Body of pancreas (tissue), 4 donors: ENCODE measurements at regions not wholly inside any gene's neighbourhood (a gene's known extent, or its start where the extent isn't known, plus 50 kb on each side); places are given as distances from the start of the nearest gene placed in this dataset.
"Not testable (repeated sequence)": the region's sequence is repeated elsewhere in the genome, so short reads cannot be mapped to it uniquely, and the experiment has no call there.

Experiments
- ATAC-seq: fragments of 150-250 bp; one replicate; pipeline ENCODE4 v1.9.1; 2016
- DNase-seq, 4 donors: peaks; one replicate each; pipeline ENCODE4 v3.0.0-alpha.2; 2019
- H3K27ac ChIP-seq, 4 donors: fragments of 200-600 bp; sonication (generic); 1 replicate in 3 of 4; 2 replicates in 1 of 4; pipeline versions ENCODE4 v1.5.1 to v1.6.1; 2016 to 2019; ENCODE audit warnings: mild to moderate bottlenecking in 1 of 4, mixed read lengths in 1 of 4, moderate library complexity in 1 of 4
- H3K27me3 ChIP-seq, 2 donors: fragments of 200-600 bp; sonication (generic); one replicate each; pipeline ENCODE4 v1.6.0; 2016; ENCODE audit warnings: mild to moderate bottlenecking in 1 of 2
- H3K36me3 ChIP-seq, 2 donors: fragments of 200-600 bp; sonication (generic); replicated peaks in 1 of 2; 2 replicates each; pipeline ENCODE4 v1.5.1; 2016; ENCODE audit warnings: low read depth in 2 of 2; ENCODE audit not compliant: insufficient read depth in 1 of 2
- H3K4me1 ChIP-seq: fragments of 200-600 bp; sonication (generic); one replicate; pipeline ENCODE4 v1.6.0; 2016
- H3K4me3 ChIP-seq, 2 donors: fragments of 200-600 bp; sonication (generic); 1 replicate in 1 of 2; 2 replicates in 1 of 2; pipeline ENCODE4 v1.5.1; 2016 to 2019
- H3K9me3 ChIP-seq, 3 donors: fragments of 200-600 bp; sonication (generic); 1 replicate in 2 of 3; 2 replicates in 1 of 3; pipeline ENCODE4 v1.5.1; 2016
- CTCF ChIP-seq, 7 experiments: fragments of 450-650 bp in 4 of 7; fragments of 200-600 bp in 3 of 7; sonication (generic) in 3 of 7; IDR thresholded peaks; one replicate each; pipeline ENCODE4 v1.5.1; 2016 to 2019; ENCODE audit warnings: antibody characterized with exemption in 7 of 7
- POLR2A ChIP-seq, 3 donors: fragments of 450-650 bp; IDR thresholded peaks; one replicate each; pipeline ENCODE4 v1.6.1; 2016; ENCODE audit warnings: antibody characterized with exemption in 3 of 3, mild to moderate bottlenecking in 2 of 3
- WGBS, 2 donors: methylation state at CpG; one replicate each; pipeline ENCODE4 v1.1.5; 2017; 5-methylcytosine and 5-hydroxymethylcytosine counted together
- intact Hi-C: fragments of 100-400 bp; cut with DNase I; formaldehyde crosslinking; loops from one replicate; pipeline ENCODE4 v1.15.1; 2023

- TF ChIP-seq POLR2A (IDR thresholded peaks at IDR 0.05) (no peak), CTCF (IDR thresholded peaks at IDR 0.05) (no peak)
- H3K9me3 ChIP-seq, result no peaks in the 10 kb centered on the region
- H3K4me3 ChIP-seq, result no peak overlapping the region
- ATAC-seq (no peak), DNase-seq (no peak)
- no peaks in the 10 kb centered on the region for H3K36me3 ChIP-seq
- 56 to 67% methylated on average over 2 of the region's 2 CpGs for WGBS, 2 donors
- H3K4me1 ChIP-seq, result peaks cover 8% of the 10 kb centered on the region
- H3K27me3 ChIP-seq, result no peaks in the 10 kb centered on the region
- H3K27ac ChIP-seq, result no peak overlapping the region
- intact Hi-C loops, result no loop called here
Observed at GRCh38 chr5:116732591-116732990, 158.0 kb upstream of the SEMA6A start.

- H3K36me3 ChIP-seq, result no peaks in the 10 kb centered on the region
- no peak for TF ChIP-seq CTCF (IDR thresholded peaks at IDR 0.05)
- no peak for TF ChIP-seq POLR2A (IDR thresholded peaks at IDR 0.05)
- ATAC-seq, result no peak
- no peak overlapping the region for H3K4me3 ChIP-seq
- intact Hi-C loops, result no loop called here
- DNase-seq, result no peak
- H3K4me1 ChIP-seq, result peaks cover 8% of the 10 kb centered on the region
- no peaks in the 10 kb centered on the region for H3K9me3 ChIP-seq
- no peak overlapping the region for H3K27ac ChIP-seq
- WGBS, 2 donors, result 43 to 45% methylated on average over 2 of the region's 2 CpGs
- no peaks in the 10 kb centered on the region for H3K27me3 ChIP-seq
Observed at GRCh38 chr5:116731432-116731831, 156.8 kb upstream of the SEMA6A start.

GRCh38 chr5:116730706-116731105, 156.1 kb upstream of the SEMA6A start:
- ATAC-seq, result no peak
- H3K9me3 ChIP-seq, result no peaks in the 10 kb centered on the region
- intact Hi-C loops, result no loop called here

GRCh38 chr5:116730185-116730584, 155.6 kb upstream of the SEMA6A start:
- ATAC-seq (no peak), DNase-seq (no peak)
- Histone ChIP-seq H3K27ac (no peak overlapping the region), H3K4me3 (no peak overlapping the region), H3K36me3 (no peaks in the 10 kb centered on the region), H3K4me1 (peaks cover 8% of the 10 kb centered on the region), H3K27me3 (no peaks in the 10 kb centered on the region), H3K9me3 (no peaks in the 10 kb centered on the region)
- intact Hi-C loops, result no loop called here
- TF ChIP-seq CTCF (IDR thresholded peaks at IDR 0.05), result no peak
- no peak for TF ChIP-seq POLR2A (IDR thresholded peaks at IDR 0.05)
- WGBS, 2 donors, result 41% methylated on average over 1 of the region's 1 CpG

More at GRCh38 chr5:116730706-116731105, 156.1 kb upstream of the SEMA6A start:
- Histone ChIP-seq H3K27me3 (no peaks in the 10 kb centered on the region), H3K27ac (no peak overlapping the region), H3K36me3 (no peaks in the 10 kb centered on the region), H3K4me3 (no peak overlapping the region), H3K4me1 (peaks cover 8% of the 10 kb centered on the region)
- no peak for DNase-seq
- WGBS, 2 donors, result 73 to 77% methylated on average over 5 of the region's 5 CpGs
- TF ChIP-seq CTCF (IDR thresholded peaks at IDR 0.05) (no peak), POLR2A (IDR thresholded peaks at IDR 0.05) (no peak)

- DNase-seq (no peak), ATAC-seq (no peak)
- H3K9me3 ChIP-seq, result no peaks in the 10 kb centered on the region
- WGBS, 2 donors, result 71 to 77% methylated on average over 2 of the region's 2 CpGs
- H3K36me3 ChIP-seq, result no peaks in the 10 kb centered on the region
- no peaks in the 10 kb centered on the region for H3K4me1 ChIP-seq
- TF ChIP-seq POLR2A (IDR thresholded peaks at IDR 0.05) (no peak), CTCF (IDR thresholded peaks at IDR 0.05) (no peak)
- intact Hi-C loops, result no loop called here
- H3K27ac ChIP-seq, result no peak overlapping the region
- H3K4me3 ChIP-seq, result no peak overlapping the region
- H3K27me3 ChIP-seq, result no peaks in the 10 kb centered on the region
Observed at GRCh38 chr5:116727248-116727647, 152.6 kb upstream of the SEMA6A start.

GRCh38 chr5:116726180-116726579, 151.6 kb upstream of the SEMA6A start:
- ATAC-seq, H3K4me1 ChIP-seq, H3K9me3 ChIP-seq, DNase-seq, H3K36me3 ChIP-seq, intact Hi-C loops, H3K27ac ChIP-seq, H3K27me3 ChIP-seq, H3K4me3 ChIP-seq: not testable (repeated sequence)
- WGBS, 2 donors, result 96 to 100% methylated on average over 2 of the region's 2 CpGs
